HepG2 (cell line): ENCODE measurements at regions not wholly inside any gene's neighbourhood (a gene's known extent, or its start where the extent isn't known, plus 50 kb on each side); places are given as distances from the start of the nearest gene placed in this dataset.

Source experiments
- CHD2 ChIP-seq: IDR thresholded peaks from 2 replicates; pipeline ENCODE4 v1.6.1; 2011; ENCODE audit warnings: low read depth, low read length, improper control_type of control experiment
- CHD4 ChIP-seq: fragments of 200-600 bp; sonication (generic); IDR thresholded peaks from 2 replicates; pipeline ENCODE4 v1.7.0; 2017; ENCODE audit warnings: mild to moderate bottlenecking, low read length, borderline replicate concordance
- MYNN ChIP-seq: sonication (generic); formaldehyde crosslinking; IDR thresholded peaks from 2 replicates; pipeline ENCODE4 v1.4.0; 2020; ENCODE audit warnings: mild to moderate bottlenecking, low read depth, missing genetic modification reagents
- NFYB ChIP-seq: sonication (generic); formaldehyde crosslinking; IDR thresholded peaks from 2 replicates; pipeline ENCODE4 v1.4.0; 2020; ENCODE audit warnings: missing genetic modification reagents
- NR2C2 ChIP-seq: sonication (generic); formaldehyde crosslinking; IDR thresholded peaks from 2 replicates; pipeline ENCODE4 v1.4.0; 2020; ENCODE audit warnings: missing genetic modification reagents, mild to moderate bottlenecking, moderate library complexity, borderline replicate concordance
- PHB2 ChIP-seq: fragments of 450-650 bp; IDR thresholded peaks from 2 replicates; pipeline ENCODE4 v1.6.1; 2018; ENCODE audit not compliant: partially characterized antibody
- RFX5 ChIP-seq: IDR thresholded peaks from 2 replicates; pipeline ENCODE4 v1.6.1; 2011; ENCODE audit warnings: low read depth, low read length, improper control_type of control experiment
- ZNF777 ChIP-seq: sonication (generic); formaldehyde crosslinking; IDR thresholded peaks from 2 replicates; pipeline ENCODE4 v1.4.0; 2020; ENCODE audit warnings: missing genetic modification reagents
- TF ChIP-seq, protein P1 (sequence below): sonication (generic); formaldehyde crosslinking; IDR thresholded peaks from 2 replicates; pipeline ENCODE4 v1.5.0; 2020; ENCODE audit warnings: mild to moderate bottlenecking, missing genetic modification reagents, moderate library complexity
- TF ChIP-seq, protein P2 (sequence below), 2 experiments: sonication (generic) in 1 of 2; formaldehyde crosslinking in 1 of 2; IDR thresholded peaks; 2 replicates each; pipeline versions ENCODE4 v1.4.0 to v1.6.1; 2018 to 2020; ENCODE audit warnings: missing genetic modification reagents in 2 of 2, borderline replicate concordance in 1 of 2, low read depth in 1 of 2, mild to moderate bottlenecking in 1 of 2, missing biosample characterization in 1 of 2

DNA sequence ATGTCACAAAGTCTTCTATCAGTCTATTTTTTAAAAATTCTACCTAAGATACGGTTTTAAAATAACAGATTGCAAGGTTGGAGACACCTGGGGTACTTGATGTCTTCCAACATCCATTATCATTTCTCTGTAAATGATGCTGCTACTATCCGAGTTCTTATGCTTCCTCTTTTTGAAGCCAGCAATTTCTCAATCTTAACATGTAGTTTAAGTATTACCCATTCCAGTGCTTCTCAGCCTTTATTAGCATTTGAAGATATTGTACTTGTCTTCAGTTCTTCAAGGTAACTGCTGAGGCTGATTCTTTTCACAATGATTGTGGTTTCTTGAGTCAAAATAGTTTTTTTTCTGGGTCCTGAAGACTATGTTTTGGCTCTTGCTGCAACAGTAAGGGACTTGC lies 96.4 kb upstream of the SELENOP start:
- TF ChIP-seq, protein P1, sequence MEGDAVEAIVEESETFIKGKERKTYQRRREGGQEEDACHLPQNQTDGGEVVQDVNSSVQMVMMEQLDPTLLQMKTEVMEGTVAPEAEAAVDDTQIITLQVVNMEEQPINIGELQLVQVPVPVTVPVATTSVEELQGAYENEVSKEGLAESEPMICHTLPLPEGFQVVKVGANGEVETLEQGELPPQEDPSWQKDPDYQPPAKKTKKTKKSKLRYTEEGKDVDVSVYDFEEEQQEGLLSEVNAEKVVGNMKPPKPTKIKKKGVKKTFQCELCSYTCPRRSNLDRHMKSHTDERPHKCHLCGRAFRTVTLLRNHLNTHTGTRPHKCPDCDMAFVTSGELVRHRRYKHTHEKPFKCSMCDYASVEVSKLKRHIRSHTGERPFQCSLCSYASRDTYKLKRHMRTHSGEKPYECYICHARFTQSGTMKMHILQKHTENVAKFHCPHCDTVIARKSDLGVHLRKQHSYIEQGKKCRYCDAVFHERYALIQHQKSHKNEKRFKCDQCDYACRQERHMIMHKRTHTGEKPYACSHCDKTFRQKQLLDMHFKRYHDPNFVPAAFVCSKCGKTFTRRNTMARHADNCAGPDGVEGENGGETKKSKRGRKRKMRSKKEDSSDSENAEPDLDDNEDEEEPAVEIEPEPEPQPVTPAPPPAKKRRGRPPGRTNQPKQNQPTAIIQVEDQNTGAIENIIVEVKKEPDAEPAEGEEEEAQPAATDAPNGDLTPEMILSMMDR (CRISPR knock-in tag) = no peak
- TF ChIP-seq, protein P2, sequence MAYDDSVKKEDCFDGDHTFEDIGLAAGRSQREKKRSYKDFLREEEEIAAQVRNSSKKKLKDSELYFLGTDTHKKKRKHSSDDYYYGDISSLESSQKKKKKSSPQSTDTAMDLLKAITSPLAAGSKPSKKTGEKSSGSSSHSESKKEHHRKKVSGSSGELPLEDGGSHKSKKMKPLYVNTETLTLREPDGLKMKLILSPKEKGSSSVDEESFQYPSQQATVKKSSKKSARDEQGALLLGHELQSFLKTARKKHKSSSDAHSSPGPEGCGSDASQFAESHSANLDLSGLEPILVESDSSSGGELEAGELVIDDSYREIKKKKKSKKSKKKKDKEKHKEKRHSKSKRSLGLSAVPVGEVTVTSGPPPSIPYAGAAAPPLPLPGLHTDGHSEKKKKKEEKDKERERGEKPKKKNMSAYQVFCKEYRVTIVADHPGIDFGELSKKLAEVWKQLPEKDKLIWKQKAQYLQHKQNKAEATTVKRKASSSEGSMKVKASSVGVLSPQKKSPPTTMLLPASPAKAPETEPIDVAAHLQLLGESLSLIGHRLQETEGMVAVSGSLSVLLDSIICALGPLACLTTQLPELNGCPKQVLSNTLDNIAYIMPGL (CRISPR knock-in tag; IDR thresholded peaks at IDR 0.05; ENCODE audit: borderline replicate concordance in 1 of 2, low read depth in 1 of 2) = no peak
- TF ChIP-seq NFYB (CRISPR knock-in tag) (no peak), NR2C2 (CRISPR knock-in tag) (no peak), RFX5 (no peak), ZNF777 (CRISPR knock-in tag) (no peak), MYNN (no peak), CHD2 (no peak), PHB2 (no peak), CHD4 (no peak)
